HEK293 (cell line): ENCODE measurements at regions not wholly inside any gene's neighbourhood (a gene's known extent, or its start where the extent isn't known, plus 50 kb on each side); places are given as distances from the start of the nearest gene placed in this dataset.
"Not testable (repeated sequence)": the region's sequence is repeated elsewhere in the genome, so short reads cannot be mapped to it uniquely, and the experiment has no call there.

ENCODE experiments used
- CTCF ChIA-PET: fragments of 350-600 bp; formaldehyde crosslinking; extraction: SDS; loops from one replicate; lab custom pipeline; 2021; ENCODE audit warnings: antibody characterized with exemption; lab: Yijun Ruan, JAX
- POLR2A ChIA-PET: fragments of 300-600 bp; formaldehyde crosslinking; extraction: SDS; loops from one replicate; lab custom pipeline; 2020; ENCODE audit warnings: antibody characterized with exemption, inconsistent platforms; lab: Yijun Ruan, JAX
- H3K27ac ChIP-seq: fragments of 200-500 bp; sonication (Bioruptor generic); 2 replicates; pipeline ENCODE4 v1.5.1; 2014; ENCODE audit warnings: low read depth, low read length, control low read depth, inconsistent platforms; ENCODE audit errors: extremely low read depth
- H3K36me3 ChIP-seq, 2 experiments: fragments of 200-500 bp in 1 of 2; sonication (Bioruptor generic) in 1 of 2; 1 replicate in 1 of 2; 2 replicates in 1 of 2; pipeline ENCODE4 v1.5.1; 2014 to 2017; ENCODE audit warnings: inconsistent platforms in 2 of 2, low read length in 2 of 2; ENCODE audit not compliant: control insufficient read depth in 2 of 2, insufficient read depth in 1 of 2
- H3K4me1 ChIP-seq: fragments of 200-500 bp; sonication (Bioruptor generic); 2 replicates; pipeline ENCODE4 v1.5.1; 2014; ENCODE audit warnings: mild to moderate bottlenecking, low read length, inconsistent platforms; ENCODE audit not compliant: control insufficient read depth, insufficient read depth
- H3K4me3 ChIP-seq: 2 replicates; pipeline ENCODE4 v1.5.1; 2011; ENCODE audit warnings: low read depth, mild to moderate bottlenecking, control low read depth, low read length, moderate library complexity
- H3K9me3 ChIP-seq: fragments of 200-500 bp; sonication (Bioruptor generic); 2 replicates; pipeline ENCODE4 v1.5.1; 2014; ENCODE audit warnings: low read depth, low read length, inconsistent platforms; ENCODE audit not compliant: control insufficient read depth, insufficient read depth
- HOXA7 ChIP-seq: sonication (generic); formaldehyde crosslinking; IDR thresholded peaks from 2 replicates; pipeline ENCODE4 v1.8.1; 2022; ENCODE audit warnings: missing genetic modification reagents, borderline replicate concordance
- KLF9 ChIP-seq: fragments of 450-650 bp; formaldehyde crosslinking; IDR thresholded peaks from 2 replicates; pipeline ENCODE4 v1.5.1; 2016; ENCODE audit warnings: missing biosample characterization, missing genetic modification characterization, low read depth
- PATZ1 ChIP-seq: fragments of 450-650 bp; formaldehyde crosslinking; IDR thresholded peaks from 2 replicates; pipeline ENCODE4 v1.5.1; 2016; ENCODE audit warnings: missing biosample characterization, missing genetic modification characterization
- SP3 ChIP-seq: fragments of 450-650 bp; formaldehyde crosslinking; IDR thresholded peaks from 2 replicates; pipeline ENCODE4 v1.5.1; 2016; ENCODE audit warnings: missing biosample characterization, missing genetic modification characterization
- ZBTB1 ChIP-seq: fragments of 450-650 bp; formaldehyde crosslinking; IDR thresholded peaks from 2 replicates; pipeline ENCODE4 v1.5.1; 2016; ENCODE audit warnings: missing biosample characterization, missing genetic modification characterization
- ZNF146 ChIP-seq: fragments of 450-650 bp; formaldehyde crosslinking; IDR thresholded peaks from 2 replicates; pipeline ENCODE4 v1.5.1; 2016; ENCODE audit warnings: missing biosample characterization, missing genetic modification characterization
- ZNF148 ChIP-seq: fragments of 450-650 bp; formaldehyde crosslinking; IDR thresholded peaks from 2 replicates; pipeline ENCODE4 v1.5.0; 2017; ENCODE audit warnings: missing biosample characterization, missing genetic modification characterization, borderline replicate concordance
- ZNF174 ChIP-seq: fragments of 450-650 bp; formaldehyde crosslinking; IDR thresholded peaks from 2 replicates; pipeline ENCODE4 v1.5.0; 2017; ENCODE audit warnings: missing biosample characterization, mild to moderate bottlenecking, missing genetic modification characterization
- ZNF175 ChIP-seq: fragments of 450-650 bp; formaldehyde crosslinking; IDR thresholded peaks from 2 replicates; pipeline ENCODE4 v1.5.1; 2016; ENCODE audit warnings: missing biosample characterization, missing genetic modification characterization
- ZNF248 ChIP-seq: fragments of 450-650 bp; formaldehyde crosslinking; IDR thresholded peaks from 2 replicates; pipeline ENCODE4 v1.5.1; 2017; ENCODE audit warnings: missing biosample characterization, missing genetic modification characterization
- ZNF280D ChIP-seq: fragments of 450-650 bp; formaldehyde crosslinking; IDR thresholded peaks from 2 replicates; pipeline ENCODE4 v1.5.1; 2016; ENCODE audit warnings: missing biosample characterization, missing genetic modification characterization
- ZNF521 ChIP-seq: fragments of 450-650 bp; formaldehyde crosslinking; IDR thresholded peaks from 2 replicates; pipeline ENCODE4 v1.5.1; 2017; ENCODE audit warnings: missing biosample characterization, mild to moderate bottlenecking, missing genetic modification characterization
- ZNF548 ChIP-seq: fragments of 450-650 bp; formaldehyde crosslinking; IDR thresholded peaks from 2 replicates; pipeline ENCODE4 v1.5.1; 2016; ENCODE audit warnings: missing biosample characterization, missing genetic modification characterization
- ZNF580 ChIP-seq: fragments of 450-650 bp; formaldehyde crosslinking; IDR thresholded peaks from 2 replicates; pipeline ENCODE4 v1.5.1; 2016; ENCODE audit warnings: missing biosample characterization, missing genetic modification characterization
- ZNF623 ChIP-seq: fragments of 450-650 bp; formaldehyde crosslinking; IDR thresholded peaks from 2 replicates; pipeline ENCODE4 v1.5.1; 2016; ENCODE audit warnings: missing biosample characterization, missing genetic modification characterization
- ZNF624 ChIP-seq: fragments of 450-650 bp; formaldehyde crosslinking; IDR thresholded peaks from 2 replicates; pipeline ENCODE4 v1.5.1; 2017; ENCODE audit warnings: missing biosample characterization, missing genetic modification characterization
- ZNF830 ChIP-seq: fragments of 450-650 bp; IDR thresholded peaks from 2 replicates; pipeline ENCODE4 v1.5.0; 2018; ENCODE audit warnings: missing biosample characterization, missing genetic modification characterization, low read depth, mild to moderate bottlenecking, moderate library complexity
- ZSCAN23 ChIP-seq: fragments of 450-650 bp; formaldehyde crosslinking; IDR thresholded peaks from 2 replicates; pipeline ENCODE4 v1.5.1; 2016; ENCODE audit warnings: missing biosample characterization, missing genetic modification characterization
- TF ChIP-seq, protein P1 (sequence below): IDR thresholded peaks from 2 replicates; pipeline ENCODE4 v1.6.1; 2011; ENCODE audit warnings: mild to moderate bottlenecking, low read depth, low read length, borderline replicate concordance

DNA sequence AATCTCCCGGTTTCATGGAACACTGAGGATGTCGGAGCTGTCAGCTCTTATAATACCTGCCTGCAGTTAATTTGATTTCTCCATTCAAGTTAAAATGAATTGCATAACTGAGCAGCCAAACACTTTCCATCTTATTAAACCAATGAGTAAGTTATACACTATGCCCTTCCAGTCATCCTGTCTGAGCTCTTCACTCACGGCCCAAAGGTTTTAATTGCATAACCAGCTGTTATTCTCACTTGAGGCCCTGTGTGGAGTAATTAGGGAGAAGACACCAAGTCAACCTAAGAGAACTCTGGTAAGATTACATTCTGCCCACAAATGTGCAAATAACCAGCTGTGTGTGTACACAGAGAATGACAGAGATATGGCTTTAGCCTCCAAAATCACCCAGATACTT is 303.5 kb downstream of the TBC1D4 start:
- no peak overlapping the region for H3K27ac ChIP-seq
- H3K4me1 ChIP-seq: no peaks in the 10 kb centered on the region
- TF ChIP-seq ZSCAN23 (tag by site-specific recombination) (no peak), ZNF175 (tag by site-specific recombination) (no peak), ZBTB1 (tag by site-specific recombination) (no peak), SP3 (tag by site-specific recombination) (no peak), HOXA7 (CRISPR knock-in tag) (no peak), ZNF830 (no peak), ZNF521 (tag by site-specific recombination) (no peak), ZNF623 (tag by site-specific recombination) (no peak), ZNF624 (no peak)
- TF ChIP-seq, protein P1, sequence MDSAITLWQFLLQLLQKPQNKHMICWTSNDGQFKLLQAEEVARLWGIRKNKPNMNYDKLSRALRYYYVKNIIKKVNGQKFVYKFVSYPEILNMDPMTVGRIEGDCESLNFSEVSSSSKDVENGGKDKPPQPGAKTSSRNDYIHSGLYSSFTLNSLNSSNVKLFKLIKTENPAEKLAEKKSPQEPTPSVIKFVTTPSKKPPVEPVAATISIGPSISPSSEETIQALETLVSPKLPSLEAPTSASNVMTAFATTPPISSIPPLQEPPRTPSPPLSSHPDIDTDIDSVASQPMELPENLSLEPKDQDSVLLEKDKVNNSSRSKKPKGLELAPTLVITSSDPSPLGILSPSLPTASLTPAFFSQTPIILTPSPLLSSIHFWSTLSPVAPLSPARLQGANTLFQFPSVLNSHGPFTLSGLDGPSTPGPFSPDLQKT: no peak
- CTCF ChIA-PET: no interaction called here
- no peaks in the 10 kb centered on the region for H3K36me3 ChIP-seq
- POLR2A ChIA-PET: interaction anchor here (0.7 kb wide), 1 partner anchor 11 kb away, joined by 4 read pairs; no protein-coding TSS in a partner anchor
- no peak overlapping the region for H3K4me3 ChIP-seq
- H3K9me3 ChIP-seq: no peaks in the 10 kb centered on the region

GRCh38 chr13:75175575-75175974 is 306.4 kb downstream of the TBC1D4 start:
- no peaks in the 10 kb centered on the region for H3K9me3 ChIP-seq
- POLR2A ChIA-PET: no interaction called here
- TF ChIP-seq ZNF548 (tag by site-specific recombination): no peak
- TF ChIP-seq KLF9 (tag by site-specific recombination): no peak
- no peak for TF ChIP-seq ZNF174 (tag by site-specific recombination)
- no peak for TF ChIP-seq PATZ1 (tag by site-specific recombination)
- no peak for TF ChIP-seq ZNF248 (tag by site-specific recombination)
- TF ChIP-seq ZNF148 (tag by site-specific recombination): no peak
- CTCF ChIA-PET: no interaction called here
- H3K27ac ChIP-seq: no peak overlapping the region
- H3K4me3 ChIP-seq: no peak overlapping the region
- no peaks in the 10 kb centered on the region for H3K36me3 ChIP-seq
- H3K4me1 ChIP-seq: no peaks in the 10 kb centered on the region

DNA sequence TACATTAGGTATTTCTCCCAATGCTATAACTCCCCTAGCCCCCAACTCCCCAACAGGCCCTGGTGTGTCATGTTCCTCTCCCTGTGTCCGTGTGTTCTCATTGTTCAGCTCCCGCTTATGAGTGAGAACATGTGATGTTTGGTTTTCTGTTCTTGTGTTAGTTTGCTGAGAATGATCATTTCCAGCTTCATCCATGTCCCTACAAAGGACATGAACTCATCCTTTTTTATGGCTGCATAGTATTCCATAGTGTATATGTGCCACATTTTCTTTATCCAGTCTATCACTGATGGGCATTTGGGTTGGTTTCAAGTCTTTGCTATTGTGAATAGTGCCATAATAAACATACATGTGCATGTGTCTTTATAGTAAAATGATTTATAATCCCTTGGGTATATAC is 306.9 kb downstream of the TBC1D4 start:
- H3K9me3 ChIP-seq, H3K4me3 ChIP-seq, H3K4me1 ChIP-seq, CTCF ChIA-PET, H3K36me3 ChIP-seq, POLR2A ChIA-PET, H3K27ac ChIP-seq: not testable (repeated sequence)
- TF ChIP-seq ZNF580: peak; percentile 66
- TF ChIP-seq ZNF146 (tag by site-specific recombination): peak; percentile 88
- 0 out of 2 replicates have a peak, but pooled peaks have one; percentile 44 for TF ChIP-seq ZNF280D (tag by site-specific recombination)
